ENCODE measurements at regions not wholly inside any gene's neighbourhood (a gene's known extent, or its start where the extent isn't known, plus 50 kb on each side); places are given as distances from the start of the nearest gene placed in this dataset.
A peak's percentile ranks its signal among the peaks of the same experiment; 100 is the strongest.
"Not testable (repeated sequence)": the region's sequence is repeated elsewhere in the genome, so short reads cannot be mapped to it uniquely, and the experiment has no call there.

DNA sequence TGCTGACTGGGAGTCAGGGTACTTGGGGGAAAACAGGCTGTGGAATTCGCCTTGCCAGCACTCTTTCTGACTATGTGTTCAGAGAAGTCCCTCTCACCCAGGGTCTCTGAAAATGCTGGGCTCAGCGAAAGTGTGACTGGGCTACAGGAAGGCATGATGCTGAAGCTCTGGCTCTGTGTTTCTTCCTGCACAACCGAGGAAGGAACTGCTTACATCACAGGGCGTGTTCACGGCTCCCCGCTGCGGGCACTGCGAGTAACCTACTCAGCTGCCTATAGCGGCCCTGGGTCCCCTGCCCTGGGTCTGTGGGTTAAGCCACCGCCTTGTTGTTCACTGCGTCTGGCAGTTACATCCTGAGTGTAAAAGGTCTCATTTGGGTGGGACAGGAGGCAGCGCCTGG is 222.4 kb upstream of the IRX4 start:
- DNase-seq (ENCODE audit: low spot score) = no peak

DNA sequence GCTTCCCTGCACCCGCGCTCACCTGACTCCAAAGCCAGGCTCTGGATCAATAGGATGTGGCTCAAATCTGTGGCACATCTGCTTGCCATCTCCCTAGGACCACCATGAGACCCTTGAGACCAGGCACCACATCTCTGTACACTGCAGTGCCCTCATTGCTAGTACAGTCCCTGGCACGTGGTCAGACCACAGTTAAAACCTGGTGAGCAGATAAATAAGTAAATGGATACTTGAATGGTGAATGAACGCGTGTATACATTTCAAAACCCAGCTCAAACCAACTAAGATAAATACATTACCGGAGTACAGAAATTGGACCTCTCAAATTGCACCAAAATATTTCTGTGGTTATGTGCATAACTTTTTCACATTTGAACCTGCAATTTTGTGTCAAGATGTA is 221.2 kb upstream of the IRX4 start:
- DNase-seq (ENCODE audit: low spot score) = no peak

DNA sequence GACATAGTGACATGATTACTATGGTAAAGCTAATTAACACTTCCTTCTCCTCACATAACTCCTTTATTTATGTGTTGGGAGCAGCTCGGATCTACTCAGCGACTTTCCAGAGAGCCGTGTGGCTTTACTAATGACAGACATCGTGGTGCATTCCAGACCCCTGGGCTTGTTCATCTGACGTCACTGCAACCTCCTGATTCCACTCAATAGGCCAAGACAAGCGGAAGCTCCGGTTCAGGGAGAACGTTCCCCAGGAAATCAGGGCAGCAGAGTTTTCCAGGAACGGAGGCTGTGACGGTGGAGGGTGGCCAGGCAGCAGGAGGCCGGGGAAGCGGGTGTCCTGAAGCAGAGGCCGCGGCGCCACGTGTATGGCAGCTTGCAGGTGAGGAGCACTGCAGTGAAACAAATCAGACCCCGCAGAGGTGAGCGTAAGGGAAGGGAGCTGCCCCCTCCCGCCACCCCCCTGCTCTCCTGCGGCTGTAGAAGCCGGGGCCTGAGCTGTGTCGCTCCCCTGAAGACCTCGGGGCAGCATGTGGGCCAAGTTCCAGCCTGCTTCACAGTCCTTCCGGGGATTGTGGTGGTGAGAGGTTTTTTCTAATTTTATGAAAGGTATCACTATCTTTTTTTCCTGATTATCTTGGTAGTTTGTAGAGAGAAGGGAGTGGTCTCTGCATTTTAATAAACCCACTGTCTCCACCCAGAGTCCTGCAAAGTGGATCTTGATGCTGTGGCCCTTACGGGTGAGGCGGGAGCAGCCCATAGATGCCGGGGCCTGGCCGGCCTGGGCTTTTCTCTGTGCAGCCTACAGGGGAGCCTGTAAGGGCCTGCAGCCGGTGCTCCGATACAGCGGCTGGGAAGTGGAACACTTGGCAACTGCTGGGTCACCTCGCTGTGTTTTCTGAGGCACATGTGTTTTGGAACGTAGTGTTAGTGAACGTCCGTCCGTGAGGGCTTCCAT is 220.4 kb upstream of the IRX4 start:
- no peak for DNase-seq (ENCODE audit: low spot score)

DNA sequence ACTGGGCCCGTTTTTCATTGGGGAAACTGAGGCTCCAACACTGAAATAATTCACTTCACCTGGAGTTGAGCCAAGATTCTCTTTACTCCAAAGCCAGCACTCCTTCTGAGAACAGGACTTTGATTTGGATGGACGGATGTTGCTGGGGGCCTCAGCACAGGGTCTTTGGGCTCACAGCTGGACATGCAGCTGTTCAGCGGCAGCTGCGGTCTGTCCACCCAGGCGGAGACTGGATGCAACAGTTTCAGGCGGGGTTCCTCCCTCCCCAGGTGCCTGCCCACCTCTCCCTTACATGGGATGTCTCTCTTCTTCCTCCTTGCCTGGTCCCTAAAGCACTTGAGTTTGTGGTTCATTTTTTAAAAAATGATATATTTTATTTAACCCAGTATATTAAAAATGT is 219.0 kb upstream of the IRX4 start:
- DNase-seq (ENCODE audit: low spot score) = no peak

DNA sequence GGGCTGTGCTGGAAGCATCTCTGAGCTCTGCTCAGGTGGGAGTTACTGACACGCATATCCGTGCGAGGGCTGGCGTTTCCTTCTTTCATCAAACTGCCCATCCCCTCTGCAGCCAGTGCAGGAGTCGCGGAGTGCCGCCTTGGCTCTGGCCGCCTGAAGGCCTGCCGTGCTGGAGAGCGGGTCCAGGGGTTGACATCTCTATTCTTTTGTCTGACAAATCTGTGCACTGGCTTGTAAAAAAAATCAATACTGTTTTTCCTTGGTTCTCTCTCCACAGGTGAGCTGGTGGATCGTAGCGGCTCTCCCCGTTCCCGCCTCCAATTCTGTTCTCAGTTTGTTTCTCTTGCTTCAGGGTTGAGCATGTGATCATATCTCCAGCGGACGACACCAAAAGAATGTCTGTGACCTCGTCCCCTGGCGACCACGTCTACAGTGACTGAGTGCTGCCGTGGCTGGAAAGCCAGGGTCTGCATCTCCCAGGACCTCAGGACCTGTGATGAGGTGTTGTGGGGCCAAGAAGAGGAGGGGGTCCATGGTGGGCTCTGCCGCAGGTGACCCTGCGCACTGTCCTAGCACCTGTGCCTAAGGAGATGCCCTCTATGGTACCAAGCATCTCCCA is 214.3 kb upstream of the IRX4 start:
- no peak for DNase-seq (ENCODE audit: low spot score)

DNA sequence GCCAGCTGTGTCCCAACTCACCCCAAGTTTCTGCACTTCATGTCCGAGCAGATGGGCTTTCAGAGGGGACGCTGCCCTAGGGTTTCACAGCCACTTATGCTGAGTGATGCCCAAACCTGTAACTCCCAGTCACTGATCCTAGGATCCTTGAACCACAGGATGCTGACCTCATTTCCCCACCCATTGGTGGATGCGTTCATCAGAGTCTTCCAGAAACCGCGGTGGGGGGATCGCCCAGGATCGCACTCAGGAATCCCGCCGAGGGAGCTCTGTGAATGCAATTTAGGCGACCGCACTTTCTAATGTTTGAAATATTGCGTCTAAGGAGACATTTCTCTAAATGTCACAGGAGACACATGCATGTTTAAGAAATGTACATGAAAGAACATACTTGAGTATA is 212.3 kb upstream of the IRX4 start:
- no peak for DNase-seq (ENCODE audit: low spot score)

DNA sequence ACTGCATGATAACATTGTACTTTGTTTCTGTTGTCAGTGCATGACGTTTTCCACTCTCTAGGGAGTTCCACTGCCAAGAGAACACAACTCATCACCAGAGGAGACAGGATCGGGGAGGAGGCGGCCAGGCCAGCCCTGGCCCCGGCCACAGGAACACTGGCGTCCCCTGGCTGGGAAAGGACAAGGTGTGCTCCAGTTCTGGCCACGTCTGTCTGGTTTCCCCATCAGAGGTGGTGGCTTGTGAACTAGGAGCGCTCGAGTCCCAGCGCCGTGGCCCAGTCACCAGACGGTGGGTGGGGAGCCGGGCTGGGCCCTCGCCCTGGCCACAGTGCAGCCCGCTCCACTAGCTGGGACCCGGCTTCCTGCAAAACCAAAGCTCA is 211.9 kb upstream of the IRX4 start:
- DNase-seq (ENCODE audit: low spot score) = no peak

DNA sequence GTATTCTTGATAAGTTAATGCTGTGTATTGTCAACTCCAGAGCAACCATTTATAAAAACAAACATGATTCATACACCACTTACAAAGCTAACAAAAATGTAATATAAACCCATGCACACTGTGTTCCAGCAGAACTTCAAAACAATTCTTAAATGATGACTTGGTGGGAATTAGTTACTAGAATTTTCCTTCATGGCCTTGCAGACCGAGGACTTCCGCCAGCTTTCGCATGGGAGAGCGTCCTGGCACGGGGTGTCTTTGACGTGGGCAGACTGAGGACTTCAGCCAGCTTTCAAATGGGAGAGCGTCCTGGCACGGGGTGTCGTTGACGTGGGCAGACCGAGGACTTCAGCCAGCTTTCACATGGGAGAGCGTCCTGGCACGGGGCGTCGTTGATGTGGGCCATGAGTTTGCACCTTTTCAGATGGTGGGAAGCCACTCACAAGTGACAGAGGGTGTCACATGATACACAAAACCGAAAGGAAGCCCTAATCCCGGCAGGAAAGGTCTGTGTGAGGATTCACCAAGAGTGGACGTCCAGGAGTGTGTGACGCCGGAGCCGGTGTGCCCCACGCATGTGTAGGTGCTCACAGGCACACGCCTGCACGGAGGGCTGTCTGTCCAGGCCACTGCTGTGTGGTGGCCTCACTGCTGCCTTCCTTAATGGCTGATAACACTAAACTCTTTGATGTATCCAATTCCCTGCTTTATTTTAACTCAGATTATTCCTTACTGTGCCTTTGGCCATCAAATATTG is 211.3 kb upstream of the IRX4 start:
- DNase-seq (ENCODE audit: low spot score) = peak; percentile 13

DNA sequence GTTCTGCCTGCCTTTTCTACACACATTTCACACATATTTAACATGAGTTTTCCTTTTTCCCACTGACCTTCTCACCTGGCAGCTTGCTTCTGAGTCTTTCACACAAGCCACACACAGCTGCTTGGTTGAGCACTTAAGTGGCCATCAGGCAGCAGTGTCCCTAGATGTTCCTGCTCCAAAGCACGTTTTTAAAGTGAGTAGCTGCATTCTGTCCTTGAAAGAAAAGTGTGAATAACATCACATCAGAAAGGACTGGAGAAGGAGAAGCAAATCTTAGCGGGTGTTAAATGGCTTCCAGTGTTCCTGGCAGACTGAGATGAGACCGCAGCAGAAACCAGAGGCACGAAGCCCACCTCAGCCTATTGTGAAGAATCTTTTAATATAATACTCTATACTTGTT is 209.2 kb upstream of the IRX4 start:
- DNase-seq (ENCODE audit: low spot score) = no peak

DNA sequence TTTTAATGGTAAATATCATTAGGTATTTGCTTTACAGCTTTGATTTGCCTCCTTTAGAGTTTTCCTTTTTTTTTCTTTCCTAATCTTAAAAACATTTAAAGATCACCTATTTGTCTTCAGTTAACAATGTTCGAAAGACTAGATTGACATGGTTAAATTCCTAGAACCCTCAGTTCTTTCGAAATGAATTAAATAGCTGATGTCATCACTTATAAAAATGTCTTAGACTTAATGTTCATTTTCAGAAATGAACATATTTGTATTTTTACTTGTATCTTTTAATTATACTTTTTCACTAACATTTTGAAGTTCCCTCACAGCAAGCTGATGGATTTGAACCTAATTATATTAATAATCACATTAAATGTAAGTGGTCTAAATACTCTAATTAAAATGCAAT is 205.3 kb upstream of the IRX4 start:
- no peak for DNase-seq (ENCODE audit: low spot score)

DNA sequence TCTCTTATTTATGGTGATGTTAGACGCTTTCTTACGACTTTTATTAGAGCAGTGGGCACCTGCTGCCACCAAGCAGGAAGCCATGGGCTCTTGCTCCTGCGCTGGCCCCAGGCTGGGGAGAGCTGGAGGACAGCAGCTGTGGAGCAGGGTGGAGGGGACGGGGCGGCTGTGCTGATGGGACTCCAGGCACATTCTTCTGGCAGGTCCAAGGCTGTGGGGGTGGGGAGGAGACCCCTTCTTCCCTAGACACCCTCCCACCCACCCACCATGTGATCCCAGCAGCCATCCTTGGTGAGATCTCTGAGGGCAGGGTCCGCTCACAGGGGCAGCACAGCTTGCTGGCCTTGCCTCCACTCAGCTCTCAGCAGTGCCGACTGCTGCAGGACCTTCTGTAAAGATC is 192.6 kb upstream of the IRX4 start:
- no peak for DNase-seq (ENCODE audit: low spot score)

DNA sequence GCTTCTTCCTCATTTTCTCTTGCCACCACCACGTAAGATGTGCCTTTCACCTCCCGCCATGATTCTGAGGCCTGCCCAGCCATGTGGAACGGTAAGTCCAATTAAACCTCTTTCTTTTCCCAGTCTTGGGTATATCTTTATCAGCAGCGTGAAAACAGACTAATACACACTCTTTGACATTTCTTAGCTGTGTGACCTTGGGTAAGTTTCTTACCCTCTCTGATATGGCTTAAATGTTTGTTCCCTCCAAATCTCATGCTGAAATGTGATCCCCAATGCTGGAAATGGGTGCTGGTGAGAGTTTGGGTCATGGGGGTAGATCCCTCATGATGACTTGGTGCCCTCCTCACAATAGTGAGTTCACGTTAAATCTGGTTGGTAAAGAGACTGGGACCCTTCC is 188.8 kb upstream of the IRX4 start:
- DNase-seq (ENCODE audit: low spot score) = no peak

DNA sequence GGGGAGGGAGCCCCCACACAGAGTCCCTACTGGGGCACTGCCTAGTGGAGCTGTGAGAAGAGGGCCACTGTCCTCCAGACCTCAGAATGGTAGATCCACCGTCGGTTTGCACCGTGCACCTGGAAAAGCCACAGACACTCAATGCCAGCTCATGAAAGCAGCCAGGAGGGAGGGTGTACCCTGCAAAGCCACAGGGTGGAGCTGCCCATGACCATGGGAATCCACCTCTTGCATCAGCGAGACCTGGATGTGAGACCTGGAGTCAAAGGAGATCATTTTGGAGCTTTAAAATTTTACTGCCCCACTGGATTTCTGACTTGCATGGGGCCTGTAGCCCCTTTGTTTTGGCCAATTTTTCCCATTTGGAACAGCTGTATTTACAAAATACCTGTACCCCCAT is 188.1 kb upstream of the IRX4 start:
- DNase-seq (ENCODE audit: low spot score) = not testable (repeated sequence)

DNA sequence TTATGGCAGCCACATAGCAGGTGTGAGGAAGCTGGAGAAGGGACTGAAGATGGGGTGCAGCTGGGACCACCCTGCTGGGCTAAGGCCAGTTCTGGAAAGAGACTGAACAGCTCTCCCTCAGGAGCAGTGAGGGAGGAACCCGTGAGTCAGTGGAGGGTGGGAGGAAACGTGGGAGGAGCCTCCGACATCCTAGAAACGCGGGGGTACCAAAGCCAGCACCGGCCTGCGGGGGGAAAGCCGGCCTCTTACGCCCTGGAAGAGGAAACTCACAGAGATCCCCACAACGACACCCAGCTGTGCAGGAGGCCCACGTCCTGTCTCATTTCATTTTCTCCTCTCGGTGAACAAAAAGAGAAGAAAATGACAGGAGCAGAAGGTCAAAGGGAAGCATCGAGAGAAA is 185.8 kb upstream of the IRX4 start:
- DNase-seq (ENCODE audit: low spot score) = no peak

DNA sequence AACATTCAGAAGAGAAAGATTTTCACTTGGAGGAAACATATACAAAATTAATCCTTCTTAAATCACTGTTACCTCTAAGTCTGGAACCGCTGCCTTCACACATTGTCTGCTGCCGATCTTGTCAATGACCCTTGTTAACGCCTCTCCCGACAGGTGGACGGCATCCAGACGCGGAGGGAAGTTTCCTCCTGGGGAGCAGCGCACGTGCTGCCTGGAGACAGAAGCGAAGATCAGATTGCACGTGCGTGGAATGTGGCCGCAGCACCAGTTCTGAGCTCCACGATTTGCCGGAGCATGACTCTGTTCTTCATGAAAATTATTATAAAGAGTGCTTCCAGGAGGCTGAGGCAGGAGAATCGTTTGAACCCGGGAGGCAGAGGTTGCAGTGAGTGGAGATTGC is 183.6 kb upstream of the IRX4 start:
- no peak for DNase-seq (ENCODE audit: low spot score)

DNA sequence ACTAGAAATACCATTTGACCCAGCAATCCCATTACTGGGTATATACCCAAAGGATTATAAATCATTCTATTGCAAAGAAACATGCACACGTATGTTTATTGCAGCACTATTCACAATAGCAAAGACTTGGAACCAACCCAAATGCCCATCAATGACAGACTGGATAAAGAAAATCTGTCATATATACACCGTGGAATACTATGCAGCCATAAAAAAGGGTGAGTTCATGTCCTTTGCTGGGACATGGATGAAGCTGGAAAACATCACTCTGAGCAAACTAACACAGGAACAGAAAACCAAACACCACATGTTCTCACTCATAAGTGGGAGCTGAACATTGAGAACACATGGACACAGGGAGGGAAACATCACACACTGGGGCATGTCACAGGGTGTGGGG is 180.7 kb upstream of the IRX4 start:
- not testable (repeated sequence) for DNase-seq (ENCODE audit: low spot score)

DNA sequence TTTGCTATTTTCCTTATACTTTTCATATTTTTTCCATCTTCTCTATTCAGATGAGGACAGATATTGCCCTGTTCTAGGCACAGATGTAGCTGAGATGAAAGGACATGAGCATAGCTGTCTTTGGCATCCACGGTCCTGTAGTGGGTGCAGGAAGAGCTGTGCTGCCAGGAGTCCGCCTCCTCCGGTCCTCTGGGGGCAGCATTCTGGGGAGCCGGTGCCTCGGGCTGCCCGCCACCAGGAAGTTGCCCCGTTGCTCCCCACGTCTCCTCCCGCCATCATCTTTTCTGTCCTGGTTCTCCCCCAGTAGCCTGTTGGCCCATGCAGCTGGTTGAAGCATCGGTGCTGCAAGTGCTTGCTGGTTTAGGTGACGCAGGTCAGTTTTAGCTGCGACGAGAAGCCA is 170.0 kb upstream of the IRX4 start:
- no peak for DNase-seq (ENCODE audit: low spot score)

DNA sequence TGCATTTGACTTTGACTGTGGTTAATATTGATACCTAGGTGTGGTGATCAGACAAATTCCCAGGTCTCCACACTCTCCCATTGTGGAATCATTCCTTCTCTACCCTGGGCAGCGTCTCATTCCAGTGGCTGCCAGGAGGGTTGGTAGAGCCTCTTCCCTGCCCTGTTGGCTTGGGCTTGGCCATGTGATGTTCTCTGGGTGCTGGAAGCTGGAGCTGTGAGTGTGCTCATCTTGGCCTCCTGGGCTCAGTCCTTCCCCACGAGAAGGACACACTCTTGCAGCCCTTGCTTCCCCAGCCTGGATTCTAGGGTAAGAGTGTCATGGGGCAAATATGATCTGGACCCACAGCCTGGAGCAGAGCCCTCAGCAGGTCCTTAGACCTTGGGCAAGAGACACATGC is 167.2 kb upstream of the IRX4 start:
- no peak for DNase-seq (ENCODE audit: low spot score)

DNA sequence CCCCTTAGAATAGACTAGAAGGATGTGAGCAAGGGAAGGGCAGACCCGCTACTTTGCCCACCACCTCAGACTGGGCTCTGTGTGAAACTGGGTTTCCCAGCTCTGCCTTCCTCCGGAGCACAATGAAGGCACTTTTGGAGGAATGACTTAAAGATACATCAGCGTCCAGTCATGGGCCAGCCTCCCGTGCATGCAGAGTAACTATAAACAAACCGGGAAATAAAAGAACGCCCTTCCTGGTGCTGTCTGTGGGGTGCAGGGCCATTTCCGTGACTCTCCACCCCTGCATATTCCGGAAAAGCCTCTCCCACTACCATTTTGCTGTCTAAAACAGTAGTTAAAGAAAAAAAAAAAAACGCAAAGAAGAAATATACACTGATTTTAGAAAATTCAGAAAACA is 165.9 kb upstream of the IRX4 start:
- no peak for DNase-seq (ENCODE audit: low spot score)

DNA sequence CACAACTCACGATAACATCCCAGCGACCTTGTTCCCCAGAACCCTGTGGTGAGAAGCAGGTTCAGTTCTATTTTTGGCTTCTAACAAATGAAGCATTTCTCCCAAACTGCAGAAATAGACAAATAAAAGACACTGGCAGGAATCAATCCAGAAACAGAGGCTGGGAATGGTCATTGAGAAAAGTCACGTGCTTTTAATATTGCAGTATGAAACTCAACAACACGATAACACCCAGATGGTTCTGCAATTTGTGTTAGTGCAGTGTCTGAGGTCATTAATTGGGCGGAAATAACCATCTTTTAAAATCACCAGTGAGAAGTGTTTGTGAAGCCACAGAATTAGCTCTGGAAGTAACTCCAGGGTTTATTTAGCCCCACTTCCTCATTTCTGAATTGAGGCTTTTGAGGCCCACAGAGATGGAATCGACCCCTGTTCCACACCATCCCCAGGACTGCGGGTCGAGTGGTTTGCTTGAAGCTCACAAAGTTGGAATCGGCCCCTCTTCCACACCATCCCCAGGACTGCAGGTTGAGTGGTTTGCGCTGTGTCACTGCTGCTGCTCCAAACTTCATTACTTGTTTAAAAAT is 164.7 kb upstream of the IRX4 start:
- DNase-seq (ENCODE audit: low spot score) = no peak

DNA sequence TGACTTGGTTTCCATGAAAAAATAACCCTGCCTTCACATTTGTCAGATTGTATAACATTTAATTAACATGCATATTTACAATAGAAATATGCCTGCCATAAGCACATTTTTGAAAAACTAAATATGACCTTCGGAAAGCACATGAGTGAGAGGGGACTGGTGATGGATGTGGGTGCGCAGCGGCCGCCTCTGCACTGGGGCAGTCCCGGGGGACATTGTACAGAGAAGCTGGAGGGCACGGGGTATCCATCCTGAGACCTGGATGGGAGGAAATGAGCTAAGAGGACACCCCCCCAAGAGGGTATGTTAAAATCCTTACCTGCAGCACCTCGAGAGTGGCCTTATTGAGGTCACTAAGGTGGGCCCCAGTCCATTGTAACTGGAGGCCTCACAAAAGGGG is 161.3 kb upstream of the IRX4 start:
- no peak for DNase-seq (ENCODE audit: low spot score)

DNA sequence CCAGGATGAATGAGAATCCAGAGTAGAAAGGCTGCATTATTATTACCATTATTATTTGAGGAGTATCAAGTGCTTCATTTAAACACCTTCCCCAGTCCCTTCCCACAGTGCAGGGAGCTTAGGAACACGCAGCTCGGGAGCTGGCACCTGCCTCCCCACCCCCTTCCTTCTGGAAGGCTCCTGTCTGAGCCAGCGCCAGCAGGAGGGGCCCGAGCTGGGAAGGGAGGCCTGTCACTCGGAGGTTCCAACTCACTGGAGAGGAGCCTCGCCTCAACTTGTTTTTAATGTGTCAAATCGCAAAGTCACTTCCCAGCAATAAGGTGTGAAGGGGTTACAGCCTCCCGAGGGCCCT is 156.4 kb upstream of the IRX4 start:
- no peak for DNase-seq (ENCODE audit: low spot score)

Data from A172 (cell line).